ENCODE measurements at regions not wholly inside any gene's neighbourhood (a gene's known extent, or its start where the extent isn't known, plus 50 kb on each side); places are given as distances from the start of the nearest gene placed in this dataset.
"Not testable (repeated sequence)": the region's sequence is repeated elsewhere in the genome, so short reads cannot be mapped to it uniquely, and the experiment has no call there.

- no peak overlapping the region for H3K4me3 ChIP-seq (ENCODE audit: low read depth, low read length)
Measured at GRCh38 chr9:13450723-13451122, 171.2 kb upstream of the MPDZ start.

- H3K4me3 ChIP-seq (ENCODE audit: low read depth, low read length), result no peak overlapping the region
Measured at GRCh38 chr9:13448482-13448881, 169.0 kb upstream of the MPDZ start.

- no peak overlapping the region for H3K4me3 ChIP-seq (ENCODE audit: low read depth, low read length)
Measured at GRCh38 chr9:13447843-13448422, 168.4 kb upstream of the MPDZ start.

GRCh38 chr9:13446938-13447842 is 167.7 kb upstream of the MPDZ start:
- no peak overlapping the region for H3K4me3 ChIP-seq (ENCODE audit: low read depth, low read length)

GRCh38 chr9:13446286-13446937 is 166.9 kb upstream of the MPDZ start:
- no peak overlapping the region for H3K4me3 ChIP-seq (ENCODE audit: low read depth, low read length)

- no peak overlapping the region for H3K4me3 ChIP-seq (ENCODE audit: low read depth, low read length)
Measured at GRCh38 chr9:13445103-13445500, 165.6 kb upstream of the MPDZ start.

- H3K4me3 ChIP-seq (ENCODE audit: low read depth, low read length), result no peak overlapping the region
Measured at GRCh38 chr9:13444245-13445102, 165.0 kb upstream of the MPDZ start.

GRCh38 chr9:13443346-13444244 is 164.1 kb upstream of the MPDZ start:
- no peak overlapping the region for H3K4me3 ChIP-seq (ENCODE audit: low read depth, low read length)

GRCh38 chr9:13439685-13440476 is 160.4 kb upstream of the MPDZ start:
- H3K4me3 ChIP-seq (ENCODE audit: low read depth, low read length), result no peak overlapping the region

- H3K4me3 ChIP-seq (ENCODE audit: low read depth, low read length), result no peak overlapping the region
Measured at GRCh38 chr9:13437866-13438265, 158.4 kb upstream of the MPDZ start.

GRCh38 chr9:13436591-13436990 is 157.1 kb upstream of the MPDZ start:
- no peak overlapping the region for H3K4me3 ChIP-seq (ENCODE audit: low read depth, low read length)

- H3K4me3 ChIP-seq (ENCODE audit: low read depth, low read length), result not testable (repeated sequence)
Measured at GRCh38 chr9:13433453-13433852, 154.0 kb upstream of the MPDZ start.

GRCh38 chr9:13432904-13433303 is 153.4 kb upstream of the MPDZ start:
- no peak overlapping the region for H3K4me3 ChIP-seq (ENCODE audit: low read depth, low read length)

GRCh38 chr9:13431692-13432091 is 152.2 kb upstream of the MPDZ start:
- no peak overlapping the region for H3K4me3 ChIP-seq (ENCODE audit: low read depth, low read length)

- no peak overlapping the region for H3K4me3 ChIP-seq (ENCODE audit: low read depth, low read length)
Measured at GRCh38 chr9:13431222-13431536, 151.7 kb upstream of the MPDZ start.

- H3K4me3 ChIP-seq (ENCODE audit: low read depth, low read length), result no peak overlapping the region
Measured at GRCh38 chr9:13430368-13431221, 151.1 kb upstream of the MPDZ start.

- no peak overlapping the region for H3K4me3 ChIP-seq (ENCODE audit: low read depth, low read length)
Measured at GRCh38 chr9:13429301-13430190, 150.1 kb upstream of the MPDZ start.

Data from iPS-11a (cell line).